Embryonic facial prominence (tissue), 1 donor: ENCODE measurements at regions not wholly inside any gene's neighbourhood (a gene's known extent, or its start where the extent isn't known, plus 50 kb on each side); places are given as distances from the start of the nearest gene placed in this dataset.
A peak's percentile ranks its signal among the peaks of the same experiment; 100 is the strongest.

Experiments used
- DNase-seq: peaks from one replicate; pipeline ENCODE4 v3.0.0-alpha.2; 2016; ENCODE audit errors: extremely low spot score

GRCh38 chr9:99436616-99437015 is 214.5 kb downstream of the SEC61B start:
- DNase-seq = no peak

GRCh38 chr9:99437145-99437544 is 215.1 kb downstream of the SEC61B start:
- DNase-seq = no peak

- no peak for DNase-seq
Observed at GRCh38 chr9:99438596-99438995, 216.5 kb downstream of the SEC61B start.

- DNase-seq = no peak
Observed at GRCh38 chr9:99441829-99442228, 219.7 kb downstream of the SEC61B start.

GRCh38 chr9:99445371-99445891 is 223.3 kb downstream of the SEC61B start:
- no peak for DNase-seq

GRCh38 chr9:99445920-99446319 is 223.8 kb downstream of the SEC61B start:
- DNase-seq = no peak

GRCh38 chr9:99447951-99448350 is 225.9 kb downstream of the SEC61B start:
- DNase-seq = no peak

GRCh38 chr9:99449726-99450125 is 227.6 kb downstream of the SEC61B start:
- DNase-seq = no peak

GRCh38 chr9:99451112-99451606 is 229.1 kb downstream of the SEC61B start:
- DNase-seq = no peak

- DNase-seq = no peak
Observed at GRCh38 chr9:99457406-99457805, 235.3 kb downstream of the SEC61B start.

- DNase-seq = no peak
Observed at GRCh38 chr9:99457981-99458380, 235.9 kb downstream of the SEC61B start.

GRCh38 chr9:99459919-99460318 is 237.8 kb downstream of the SEC61B start:
- DNase-seq = no peak

GRCh38 chr9:99463131-99463530 is 241.0 kb downstream of the SEC61B start:
- no peak for DNase-seq

GRCh38 chr9:99464568-99464967 is 242.5 kb downstream of the SEC61B start:
- no peak for DNase-seq

GRCh38 chr9:99465231-99465907 is 243.3 kb downstream of the SEC61B start:
- peak; percentile 14 for DNase-seq

- no peak for DNase-seq
Observed at GRCh38 chr9:99466104-99466503, 244.0 kb downstream of the SEC61B start.

- DNase-seq = no peak
Observed at GRCh38 chr9:99466781-99467180, 244.7 kb downstream of the SEC61B start.

GRCh38 chr9:99471033-99471432 is 249.0 kb downstream of the SEC61B start:
- DNase-seq = no peak

GRCh38 chr9:99472240-99472915 is 250.3 kb downstream of the SEC61B start:
- DNase-seq = no peak

GRCh38 chr9:99472916-99473245 is 250.8 kb downstream of the SEC61B start:
- DNase-seq = no peak

- DNase-seq = no peak
Observed at GRCh38 chr9:99474186-99474585, 252.1 kb downstream of the SEC61B start.

GRCh38 chr9:99475401-99476065 is 253.5 kb downstream of the SEC61B start:
- DNase-seq = no peak
